Right renal pelvis (tissue), 4 donors: ENCODE measurements at regions not wholly inside any gene's neighbourhood (a gene's known extent, or its start where the extent isn't known, plus 50 kb on each side); places are given as distances from the start of the nearest gene placed in this dataset.
"Not testable (repeated sequence)": the region's sequence is repeated elsewhere in the genome, so short reads cannot be mapped to it uniquely, and the experiment has no call there.

Experiments used
- DNase-seq, 4 donors: peaks; one replicate each; pipeline ENCODE4 v3.0.0-alpha.2; 2013; ENCODE audit warnings: low read depth in 4 of 4, low spot score in 3 of 4, missing footprints in 1 of 4

- no peak for DNase-seq
These were observed 458.4 kb upstream of the CCDC179 start for GRCh38 chr11:23318670-23319069.

- DNase-seq = no peak
These were observed 459.9 kb upstream of the CCDC179 start for GRCh38 chr11:23320131-23320530.

DNA sequence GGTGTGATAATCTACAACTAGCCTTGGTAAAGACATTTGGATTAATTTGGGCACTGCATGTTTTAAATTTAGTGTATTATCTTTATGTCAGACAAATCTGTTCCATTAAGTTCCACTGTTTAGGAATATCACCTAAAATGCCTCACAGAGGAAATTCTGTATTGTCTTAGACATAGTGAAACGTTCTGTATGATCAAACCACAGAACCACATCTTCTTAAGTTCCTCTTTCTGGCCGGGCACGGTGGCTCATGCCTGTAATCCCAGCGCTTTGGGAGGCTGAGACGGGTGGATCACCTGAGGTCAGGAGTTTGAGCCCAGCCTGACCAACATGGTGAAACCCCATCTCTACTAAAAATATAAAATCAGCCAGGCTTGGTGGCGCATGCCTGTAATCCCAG, 475.3 kb upstream of the CCDC179 start:
- DNase-seq = not testable (repeated sequence)

DNA sequence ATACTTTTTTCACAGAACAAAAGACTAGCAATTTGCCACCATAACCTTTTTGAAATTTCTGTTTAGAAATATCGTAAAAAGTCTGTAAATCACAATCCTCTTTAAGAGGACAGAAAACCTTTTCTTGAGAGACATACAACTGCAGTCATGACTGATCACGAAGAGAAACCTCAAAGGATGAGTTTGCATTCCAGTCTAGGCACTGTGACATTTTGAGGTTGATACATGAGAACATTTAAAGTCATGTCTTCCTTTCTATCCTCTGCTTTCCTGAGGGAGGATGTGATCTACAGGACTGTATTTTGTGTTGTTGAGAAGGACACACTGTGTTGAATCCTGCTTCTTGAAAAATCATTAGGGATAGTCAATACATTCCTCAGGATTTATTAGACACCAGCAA, 476.7 kb upstream of the CCDC179 start:
- DNase-seq = no peak

DNA sequence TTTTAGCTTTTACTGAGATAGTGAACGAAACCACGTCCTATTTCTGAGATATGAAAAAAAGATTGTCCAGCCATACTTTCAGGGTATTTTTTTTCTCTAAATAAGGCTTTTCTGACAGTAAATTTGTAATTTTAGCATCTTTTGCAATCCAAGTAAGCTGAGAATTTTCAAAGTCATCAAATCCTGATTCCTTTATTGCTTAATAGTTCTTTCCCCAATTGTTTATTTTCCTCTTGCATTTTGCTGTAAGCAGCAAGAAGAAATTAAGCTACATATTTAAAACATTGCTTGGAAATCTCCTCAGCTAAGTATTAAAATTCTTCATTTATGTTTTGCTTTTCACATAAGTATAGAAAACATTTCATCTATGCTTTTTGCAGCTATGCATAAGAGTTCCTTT, 493.3 kb upstream of the CCDC179 start:
- DNase-seq = no peak

- no peak for DNase-seq
These were observed 499.0 kb upstream of the CCDC179 start for GRCh38 chr11:23359297-23359696.

GRCh38 chr11:23364076-23364475, 503.8 kb upstream of the CCDC179 start:
- DNase-seq = no peak

GRCh38 chr11:23370580-23371275, 510.5 kb upstream of the CCDC179 start:
- no peak for DNase-seq

GRCh38 chr11:23377909-23378308, 517.6 kb upstream of the CCDC179 start:
- DNase-seq = no peak

GRCh38 chr11:23391031-23391430, 530.8 kb upstream of the CCDC179 start:
- no peak for DNase-seq

DNA sequence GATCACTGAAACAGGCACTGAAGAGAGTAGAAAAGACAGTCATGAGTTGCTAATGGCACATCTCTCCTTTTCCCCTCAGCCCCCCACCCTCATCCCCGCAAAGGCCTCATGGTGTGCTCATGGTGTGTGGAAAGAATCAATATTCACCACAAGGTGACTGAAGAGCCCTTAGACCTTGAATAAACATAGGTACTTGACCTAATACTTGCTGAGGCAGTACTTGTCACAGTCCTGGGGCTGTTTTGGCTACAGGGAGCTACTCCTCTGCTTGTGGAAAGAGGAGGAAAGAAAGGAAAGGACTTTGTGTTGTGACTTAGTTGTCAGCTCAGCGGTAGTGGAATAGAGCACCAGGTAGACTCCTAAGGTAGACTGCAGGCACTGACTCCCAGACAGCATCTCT, 537.8 kb upstream of the CCDC179 start:
- DNase-seq = no peak

DNA sequence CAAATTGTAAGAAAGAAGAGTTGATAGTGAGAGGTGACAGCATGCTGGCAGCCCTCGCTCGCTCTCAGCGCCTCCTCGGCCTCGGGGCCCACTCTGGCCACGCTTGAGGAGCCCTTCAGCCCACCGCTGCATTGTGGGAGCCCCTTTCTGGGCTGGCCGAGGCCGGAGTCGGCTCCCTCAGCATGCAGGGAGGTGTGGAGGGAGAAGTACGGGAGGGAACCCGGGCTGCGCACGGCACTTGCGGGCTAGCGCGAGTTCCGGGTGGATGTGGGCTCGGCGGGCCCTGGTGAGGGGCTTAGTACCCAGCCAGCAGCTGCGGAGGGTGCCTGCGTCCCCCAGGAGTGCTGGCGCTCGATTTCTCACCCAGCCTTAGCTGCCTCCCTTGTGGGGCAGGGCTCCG, 539.7 kb upstream of the CCDC179 start:
- DNase-seq = no peak

DNA sequence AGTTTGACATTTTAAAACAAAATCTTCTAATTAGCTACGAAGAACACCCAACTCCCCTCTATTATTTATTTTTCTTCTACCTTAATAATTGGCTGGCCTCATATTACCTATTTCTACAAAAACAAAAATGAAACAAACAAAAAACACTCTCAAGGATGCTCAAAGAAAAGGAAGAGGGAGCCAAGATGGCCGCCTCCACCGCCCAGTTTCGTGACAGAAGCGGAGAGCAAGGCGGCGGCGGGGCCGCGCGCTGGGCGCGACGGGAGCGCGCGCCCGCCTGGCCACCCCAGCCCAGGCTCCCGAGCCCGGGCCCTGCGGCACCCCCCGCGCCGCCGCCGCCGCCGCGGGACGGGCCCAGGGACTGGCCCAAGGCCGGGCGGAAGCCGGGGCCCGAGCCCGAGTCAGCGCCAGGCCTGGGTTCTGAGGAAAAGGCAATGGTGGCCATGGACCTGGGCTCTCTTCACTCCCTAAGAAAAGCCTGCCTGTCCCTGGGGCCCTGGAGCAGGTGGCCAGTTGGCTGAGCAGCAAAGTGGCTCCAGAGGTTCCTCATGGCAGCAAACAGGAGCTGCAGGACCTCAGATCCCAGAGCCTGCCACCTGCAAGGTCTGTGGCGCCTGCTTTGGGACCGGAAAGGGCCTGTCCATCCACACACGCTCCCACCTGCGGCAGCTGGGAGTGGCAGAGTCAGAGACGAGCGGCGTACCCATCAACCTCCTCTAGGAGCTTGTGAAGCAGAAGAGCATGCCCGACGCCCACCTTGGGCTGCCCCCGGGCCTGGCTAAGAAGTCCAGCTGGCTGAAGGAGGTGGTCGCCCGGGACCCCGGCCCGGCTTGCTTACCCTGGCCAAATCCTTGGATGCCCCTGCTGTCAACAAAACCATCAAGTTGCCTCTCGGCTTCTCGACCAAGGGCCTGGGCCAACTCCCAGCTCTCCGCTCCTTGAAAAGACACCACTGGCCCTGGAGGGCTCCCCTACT, 543.2 kb upstream of the CCDC179 start:
- DNase-seq = no peak

DNA sequence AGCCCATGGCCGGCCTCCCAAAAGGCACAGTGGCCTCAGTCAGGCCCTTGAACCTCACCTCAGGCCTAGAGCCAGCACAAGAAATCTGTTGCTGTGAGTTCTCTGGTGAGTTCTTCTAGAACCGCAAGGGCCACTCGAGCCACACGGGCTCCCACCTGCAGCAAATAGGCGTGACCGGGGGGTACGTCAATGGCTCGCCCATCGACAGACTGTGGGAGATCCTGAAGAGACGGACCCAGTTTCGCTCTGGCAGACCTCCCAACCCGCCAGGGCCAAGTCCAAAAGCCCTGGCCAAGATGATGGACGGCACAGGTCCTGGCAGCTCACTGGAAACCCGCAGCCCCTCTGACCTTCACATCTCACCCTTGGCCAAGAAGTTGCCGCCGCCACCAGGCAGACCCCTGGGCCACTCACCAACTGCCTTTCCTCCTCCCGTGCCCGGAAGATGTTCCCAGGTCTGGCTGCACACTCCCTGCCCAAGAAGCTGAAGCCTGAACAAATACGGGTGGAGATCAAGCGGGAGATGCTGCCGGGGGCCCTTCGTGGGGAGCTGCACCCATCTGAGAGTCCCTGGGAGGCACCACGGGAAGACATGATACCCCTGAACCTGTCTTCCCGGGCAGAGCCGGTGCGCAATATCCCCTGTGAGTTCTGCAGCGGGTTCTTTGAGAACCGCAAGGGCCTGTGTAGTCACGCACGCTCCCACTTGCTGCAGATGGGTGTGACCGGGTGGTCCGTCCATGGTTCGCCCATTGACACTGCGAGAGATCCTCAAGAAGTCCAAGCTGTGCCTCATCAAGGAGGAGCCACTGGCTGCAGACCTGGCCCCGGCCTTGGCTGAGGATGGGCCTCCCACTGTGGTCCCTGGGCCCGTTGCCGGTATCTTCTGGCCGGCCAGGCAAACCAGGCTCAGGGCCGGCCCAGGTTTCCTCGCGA, 544.2 kb upstream of the CCDC179 start:
- no peak for DNase-seq

- DNase-seq = no peak
These were observed 545.2 kb upstream of the CCDC179 start for GRCh38 chr11:23405350-23405937.

DNA sequence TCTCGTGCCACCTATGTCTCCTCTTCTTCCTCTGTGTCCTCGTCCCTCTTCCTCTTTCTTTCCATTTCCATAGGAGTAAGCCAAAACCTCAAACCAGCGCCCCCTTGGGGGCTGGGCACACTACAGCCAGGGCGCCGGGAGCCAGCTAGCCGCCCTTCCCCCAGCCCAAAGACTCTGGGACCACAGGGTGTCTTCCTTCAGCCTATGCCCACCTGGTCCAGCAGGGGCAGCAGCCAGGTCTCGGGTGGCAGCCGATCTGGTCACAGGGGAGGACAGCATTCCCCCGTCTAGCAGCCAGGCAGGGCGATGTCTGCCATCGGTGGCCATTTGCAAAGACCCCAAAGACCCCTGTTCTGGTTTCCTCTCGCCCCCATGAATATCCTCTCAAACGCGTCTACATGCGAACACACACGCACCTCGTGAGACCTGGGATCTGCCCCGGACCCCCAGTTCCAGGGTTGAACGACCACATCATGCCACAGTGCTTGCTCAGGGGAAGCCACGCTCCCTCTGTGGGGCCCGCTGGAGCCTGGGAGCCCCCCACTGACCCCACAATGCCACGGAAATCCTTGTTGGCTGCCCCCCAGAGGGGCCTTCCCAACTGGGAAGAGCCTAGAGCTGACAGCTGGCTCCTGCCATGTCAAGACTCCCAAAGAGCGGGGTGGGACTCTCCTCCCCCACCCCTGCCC, 546.0 kb upstream of the CCDC179 start:
- no peak for DNase-seq

- DNase-seq = no peak
These were observed 552.8 kb upstream of the CCDC179 start for GRCh38 chr11:23413057-23413456.

- DNase-seq = no peak
These were observed 562.8 kb upstream of the CCDC179 start for GRCh38 chr11:23423104-23423503.

GRCh38 chr11:23423656-23424055, 563.4 kb upstream of the CCDC179 start:
- DNase-seq = no peak

DNA sequence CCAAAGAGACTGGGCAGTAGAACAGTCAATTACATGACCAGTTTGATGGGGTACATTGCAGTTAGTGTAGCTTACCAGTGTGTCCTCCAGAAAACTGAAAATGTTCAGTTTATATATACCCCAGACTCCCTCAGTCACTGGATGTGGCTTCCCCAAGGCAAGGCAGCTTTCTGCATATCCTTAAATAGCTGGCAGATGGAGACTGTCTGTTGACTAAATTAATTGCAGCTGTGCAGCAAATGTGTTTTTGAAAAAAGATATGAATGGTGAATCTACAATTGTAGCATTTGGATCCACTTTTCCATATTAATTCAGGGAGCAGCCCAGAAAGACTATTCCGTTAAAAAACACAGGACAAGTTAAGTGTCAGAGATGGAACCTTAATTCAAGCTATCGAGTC, 565.1 kb upstream of the CCDC179 start:
- no peak for DNase-seq
